SIG-M5 (cell line): ENCODE measurements at regions not wholly inside any gene's neighbourhood (a gene's known extent, or its start where the extent isn't known, plus 50 kb on each side); places are given as distances from the start of the nearest gene placed in this dataset.

ENCODE experiments used
- DNase-seq: peaks from one replicate; lab custom pipeline; 2025; lab: John Stamatoyannopoulos, UW

DNA sequence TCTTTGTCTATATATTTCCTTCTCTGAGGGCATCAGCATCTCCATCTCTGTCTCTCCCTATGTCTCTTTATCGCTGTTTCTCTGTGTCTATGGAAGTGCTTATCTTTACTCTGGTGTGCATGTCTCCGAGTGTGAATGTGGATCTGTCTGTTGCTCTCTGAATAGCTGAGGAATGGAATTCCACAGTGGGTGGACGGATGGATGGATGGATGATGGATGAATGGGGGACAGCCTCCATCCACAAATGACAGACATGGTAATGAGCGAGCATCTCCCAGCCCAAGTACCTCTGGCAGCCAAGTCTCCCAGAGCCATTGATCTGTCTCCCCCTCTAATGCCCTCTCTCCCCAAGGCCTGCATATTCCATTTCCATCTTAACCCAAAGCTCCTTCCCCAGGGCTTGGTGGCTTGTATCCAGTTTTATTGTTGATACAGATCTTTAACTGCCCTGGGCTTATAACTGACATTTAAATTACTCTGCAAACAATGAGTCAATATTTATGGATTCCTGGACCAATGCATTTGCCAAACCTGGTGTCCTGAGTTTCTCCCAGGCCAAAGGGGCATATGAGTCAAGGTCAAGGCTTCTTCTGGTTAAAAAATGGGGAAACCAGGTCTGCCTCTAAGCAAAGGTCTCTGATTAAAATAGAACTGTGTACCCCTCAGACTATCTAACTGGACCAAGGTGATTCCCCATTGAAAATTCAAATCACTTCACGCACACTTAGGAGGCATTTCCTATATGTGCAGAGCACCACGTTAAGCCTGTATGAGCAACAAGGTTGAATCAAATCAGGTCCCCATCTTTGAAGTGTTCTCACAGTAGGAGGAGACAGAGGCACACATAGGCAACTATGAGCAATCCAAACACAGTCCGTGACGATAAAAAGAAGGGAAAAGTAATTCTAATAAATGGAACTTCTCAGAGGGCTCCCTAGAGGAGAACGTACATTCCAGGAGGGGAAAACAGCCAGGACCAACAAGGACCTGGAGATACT is 109.9 kb downstream of the TLE3 start:
- no peak for DNase-seq

DNA sequence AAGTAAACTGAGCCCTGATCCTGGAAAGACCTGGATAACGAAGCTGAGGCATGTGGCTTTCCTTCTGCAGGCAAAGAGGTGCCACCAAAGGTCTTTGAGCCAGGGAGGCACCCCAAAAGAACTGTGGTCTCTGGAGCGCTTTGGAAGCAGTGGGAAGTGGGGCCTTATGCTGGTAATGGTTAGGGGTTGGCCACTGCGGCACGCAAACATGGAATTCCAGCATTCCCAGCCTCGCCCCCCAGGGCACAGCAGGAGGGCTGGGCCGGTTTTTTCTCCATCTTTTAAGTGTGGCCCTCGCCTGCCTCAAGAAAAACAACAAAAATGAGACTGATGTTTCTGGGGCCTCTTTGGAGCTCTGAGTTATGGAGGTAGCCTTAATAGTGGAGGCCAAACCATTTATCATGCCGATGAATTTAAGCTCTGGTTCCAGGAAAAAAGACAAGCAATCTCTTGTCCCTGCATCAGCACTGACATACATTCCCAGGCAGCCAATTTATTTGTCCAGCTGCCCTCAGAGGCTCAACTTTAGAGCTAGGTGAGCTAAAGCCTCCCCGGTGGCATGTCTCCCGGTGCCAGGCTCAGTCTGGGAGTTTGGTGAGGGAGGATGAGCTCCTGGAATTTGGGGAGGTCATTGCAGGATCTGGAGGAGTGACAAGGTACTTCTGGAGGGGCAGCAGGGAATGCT is 109.0 kb downstream of the TLE3 start:
- no peak for DNase-seq

DNA sequence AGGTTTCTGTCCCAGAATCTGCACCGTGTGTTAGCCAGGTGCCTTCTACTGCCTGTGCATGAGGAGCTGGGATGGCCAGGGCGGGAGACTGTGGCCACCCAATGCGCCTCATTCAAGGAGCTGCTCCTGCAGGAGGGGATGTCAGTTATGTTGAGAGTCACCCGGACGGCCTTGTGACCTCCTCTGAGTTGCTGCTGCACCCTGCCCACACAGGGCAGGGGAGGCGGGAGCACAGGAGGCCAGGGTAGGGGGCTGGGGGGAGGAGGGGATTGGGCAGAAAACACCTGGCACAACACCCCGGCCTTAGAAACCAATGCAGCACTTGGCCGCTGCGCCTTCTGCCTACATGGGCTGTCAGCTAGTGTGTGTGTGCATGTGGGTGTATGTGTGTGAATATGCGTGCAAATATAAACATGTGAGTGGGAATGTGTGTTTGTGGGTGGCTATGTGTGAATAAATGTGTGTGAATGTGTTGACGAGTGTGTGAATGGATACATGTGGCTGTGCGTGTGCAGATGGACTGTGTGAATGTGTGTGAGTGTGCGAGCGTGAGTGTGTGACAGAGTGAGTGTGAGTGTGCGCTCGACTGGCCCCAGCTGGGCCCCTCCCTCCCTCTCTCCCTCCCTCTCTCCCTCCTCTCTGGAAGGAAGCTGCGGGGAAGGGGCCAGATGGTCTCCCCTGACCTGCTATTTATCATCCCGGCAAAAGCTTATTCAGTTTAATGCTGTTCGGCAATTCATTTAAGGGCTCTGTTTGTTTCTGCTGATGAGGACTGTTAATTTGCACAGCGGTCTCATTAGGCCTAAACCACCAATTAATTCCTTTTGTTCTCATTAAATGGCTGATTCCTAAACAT is 106.9 kb downstream of the TLE3 start:
- no peak for DNase-seq

DNA sequence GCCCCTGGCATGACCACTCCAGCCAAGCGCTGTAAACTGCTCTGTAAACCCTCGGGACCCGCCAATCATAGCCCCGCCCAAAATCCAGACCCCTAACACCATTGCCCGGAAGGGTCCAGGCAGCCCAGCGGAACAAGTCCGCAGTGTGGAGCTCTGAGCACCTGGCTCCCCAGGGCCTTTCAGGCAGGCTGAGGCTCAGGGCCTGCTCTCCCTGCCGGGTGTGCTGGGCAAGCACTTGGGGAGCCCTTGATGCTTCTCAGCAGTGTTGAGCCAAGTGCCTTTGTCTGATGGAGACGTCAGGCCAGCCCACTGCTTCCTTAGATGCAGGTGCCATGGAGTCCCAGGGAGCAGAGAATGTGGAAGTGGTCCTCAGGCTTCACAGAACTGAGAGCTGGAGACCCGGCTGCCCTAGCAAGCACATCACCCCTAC is 106.2 kb downstream of the TLE3 start:
- DNase-seq, result no peak

DNA sequence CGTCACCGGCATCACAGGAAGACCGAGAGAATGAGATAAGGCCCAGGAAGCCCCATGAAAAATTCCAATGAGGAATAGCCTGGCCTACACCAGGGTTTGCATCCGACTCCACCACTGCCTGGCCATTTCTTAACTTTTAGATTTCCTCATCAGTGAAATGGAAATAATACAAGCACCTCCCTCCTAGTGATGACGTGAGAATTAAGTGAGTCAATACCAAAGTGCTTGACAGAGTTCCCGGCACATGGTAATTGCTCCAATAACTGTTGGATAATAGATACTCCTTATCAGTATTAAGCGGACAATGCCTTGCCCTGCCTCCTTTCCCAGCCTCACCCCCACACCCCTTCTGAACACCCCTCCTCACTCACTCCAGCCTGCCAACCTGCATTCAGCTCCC is 105.4 kb downstream of the TLE3 start:
- no peak for DNase-seq

DNA sequence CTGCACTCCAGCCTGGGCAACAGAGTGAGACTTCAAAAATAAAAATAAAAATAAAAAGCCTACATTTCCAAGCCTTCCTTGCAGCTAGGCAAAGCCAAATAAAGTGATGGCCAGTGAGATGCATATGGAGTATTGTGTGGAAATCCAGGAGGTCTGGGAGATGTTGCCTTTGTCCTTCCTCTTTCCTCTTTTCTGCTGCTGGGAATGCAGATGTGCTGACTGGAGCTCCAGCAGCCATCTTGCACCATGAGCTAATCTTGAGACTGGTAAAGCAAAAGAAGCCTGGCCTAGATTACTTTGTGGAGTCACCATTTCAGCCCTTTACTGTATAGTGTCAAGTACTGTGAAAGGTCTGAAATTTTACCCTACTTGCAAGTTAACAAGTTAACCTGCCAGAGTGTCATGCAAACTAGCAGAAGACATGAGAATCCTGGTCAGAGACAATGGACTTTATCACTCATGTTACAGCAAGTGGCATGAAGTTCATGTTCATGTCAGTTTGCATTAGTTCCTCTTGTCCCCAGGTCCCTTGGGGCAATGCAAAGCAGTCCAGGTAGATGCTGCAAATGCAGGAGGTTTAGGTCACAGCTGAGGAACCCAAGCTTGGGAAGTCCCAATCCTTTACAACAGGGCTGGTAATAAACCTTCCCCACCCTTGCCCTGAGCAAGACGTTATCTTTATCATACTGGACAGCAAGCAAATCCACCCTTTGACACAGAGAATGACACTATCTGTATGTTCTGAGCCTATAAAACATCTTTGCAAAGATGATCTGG is 103.1 kb downstream of the TLE3 start:
- no peak for DNase-seq

DNA sequence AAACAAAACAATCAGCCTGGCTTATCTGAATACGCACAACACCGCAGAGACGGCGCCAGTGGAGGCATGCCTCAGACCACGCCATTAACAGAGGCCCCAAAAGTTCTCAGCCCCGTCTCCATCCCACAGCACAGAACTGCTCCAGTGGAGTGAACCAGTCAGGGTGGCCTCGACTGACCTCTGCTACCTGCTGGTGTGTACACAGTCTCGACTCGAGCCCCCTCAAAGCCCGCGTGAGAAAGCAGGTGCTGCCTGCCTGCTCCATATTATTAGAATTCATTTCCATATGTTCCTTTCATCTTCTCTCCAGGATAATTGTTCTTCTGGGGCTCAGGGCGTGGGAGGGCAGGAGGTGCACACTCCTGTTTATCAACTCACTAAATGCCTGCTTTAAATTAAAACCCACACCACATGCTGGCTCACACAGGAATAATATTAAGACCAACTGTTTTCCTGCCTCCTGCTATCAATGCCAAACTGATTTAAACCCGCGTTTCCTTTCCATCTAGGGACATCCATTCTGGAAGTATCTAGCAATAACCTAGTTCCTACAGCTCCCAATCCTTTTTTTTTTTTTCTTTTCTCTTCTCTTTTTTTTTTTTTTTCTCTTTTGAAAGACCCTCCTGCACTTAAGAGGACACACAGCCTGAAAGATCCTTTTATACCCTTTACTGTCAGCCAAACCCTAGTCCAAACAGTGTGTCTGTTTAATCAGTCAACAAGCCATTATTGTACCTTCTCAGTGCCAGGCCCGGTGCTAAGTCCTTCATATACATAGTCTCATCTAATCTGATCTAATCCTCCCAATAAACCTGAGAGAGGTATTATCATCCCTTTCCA is 101.2 kb downstream of the TLE3 start:
- DNase-seq, result no peak

DNA sequence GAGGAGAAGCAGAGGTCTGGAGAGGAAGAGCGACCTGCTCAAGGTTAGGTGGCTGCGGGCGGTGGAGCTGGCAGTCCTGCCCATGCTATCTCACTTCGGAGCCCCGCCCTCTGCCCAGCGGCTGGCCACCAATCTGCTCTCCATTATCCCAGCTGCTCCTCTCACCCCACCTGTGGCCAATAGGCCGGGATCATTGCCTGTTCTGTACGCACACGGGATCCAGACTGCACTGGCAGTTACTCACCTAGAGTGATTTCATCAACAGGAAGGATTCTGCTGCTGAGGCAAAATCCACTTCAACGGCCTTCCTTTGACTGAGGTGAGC is 100.6 kb downstream of the TLE3 start:
- DNase-seq, result no peak
